ENCODE measurements at regions not wholly inside any gene's neighbourhood (a gene's known extent, or its start where the extent isn't known, plus 50 kb on each side); places are given as distances from the start of the nearest gene placed in this dataset.

- no peak overlapping the region for H3K4me3 ChIP-seq (ENCODE audit: low read depth, low read length)
- TF ChIP-seq, protein P1, sequence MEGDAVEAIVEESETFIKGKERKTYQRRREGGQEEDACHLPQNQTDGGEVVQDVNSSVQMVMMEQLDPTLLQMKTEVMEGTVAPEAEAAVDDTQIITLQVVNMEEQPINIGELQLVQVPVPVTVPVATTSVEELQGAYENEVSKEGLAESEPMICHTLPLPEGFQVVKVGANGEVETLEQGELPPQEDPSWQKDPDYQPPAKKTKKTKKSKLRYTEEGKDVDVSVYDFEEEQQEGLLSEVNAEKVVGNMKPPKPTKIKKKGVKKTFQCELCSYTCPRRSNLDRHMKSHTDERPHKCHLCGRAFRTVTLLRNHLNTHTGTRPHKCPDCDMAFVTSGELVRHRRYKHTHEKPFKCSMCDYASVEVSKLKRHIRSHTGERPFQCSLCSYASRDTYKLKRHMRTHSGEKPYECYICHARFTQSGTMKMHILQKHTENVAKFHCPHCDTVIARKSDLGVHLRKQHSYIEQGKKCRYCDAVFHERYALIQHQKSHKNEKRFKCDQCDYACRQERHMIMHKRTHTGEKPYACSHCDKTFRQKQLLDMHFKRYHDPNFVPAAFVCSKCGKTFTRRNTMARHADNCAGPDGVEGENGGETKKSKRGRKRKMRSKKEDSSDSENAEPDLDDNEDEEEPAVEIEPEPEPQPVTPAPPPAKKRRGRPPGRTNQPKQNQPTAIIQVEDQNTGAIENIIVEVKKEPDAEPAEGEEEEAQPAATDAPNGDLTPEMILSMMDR (conservative IDR thresholded peaks at IDR 0.05; ENCODE audit: low read depth, low read length), result no peak
- DNase-seq (ENCODE audit: low read depth), result peak; percentile 63
These were observed 183.7 kb downstream of the TMTC3 start for GRCh38 chr12:88325816-88326189.

DNA sequence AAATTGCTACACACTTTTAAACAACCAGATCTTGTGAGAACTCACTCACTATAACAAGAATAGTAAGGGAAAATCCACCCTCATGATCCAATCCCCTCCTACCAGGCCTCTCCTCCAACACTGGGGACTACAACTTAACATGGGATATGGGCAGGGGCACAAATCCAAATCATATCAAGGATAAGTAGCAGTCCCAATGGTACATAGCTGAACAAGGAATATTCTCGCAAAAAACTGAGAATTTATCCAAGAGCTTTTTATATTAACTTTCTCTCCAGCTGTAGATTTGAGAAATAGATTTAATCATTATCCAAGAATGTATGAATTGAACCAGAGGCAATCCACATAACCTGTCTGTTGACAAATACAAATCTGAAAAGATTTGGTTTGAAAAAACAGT, 185.2 kb downstream of the TMTC3 start:
- no peak overlapping the region for H3K4me3 ChIP-seq (ENCODE audit: low read depth, low read length)
- no peak for DNase-seq (ENCODE audit: low read depth)
- TF ChIP-seq, protein P1 (conservative IDR thresholded peaks at IDR 0.05; ENCODE audit: low read depth, low read length), result no peak

DNA sequence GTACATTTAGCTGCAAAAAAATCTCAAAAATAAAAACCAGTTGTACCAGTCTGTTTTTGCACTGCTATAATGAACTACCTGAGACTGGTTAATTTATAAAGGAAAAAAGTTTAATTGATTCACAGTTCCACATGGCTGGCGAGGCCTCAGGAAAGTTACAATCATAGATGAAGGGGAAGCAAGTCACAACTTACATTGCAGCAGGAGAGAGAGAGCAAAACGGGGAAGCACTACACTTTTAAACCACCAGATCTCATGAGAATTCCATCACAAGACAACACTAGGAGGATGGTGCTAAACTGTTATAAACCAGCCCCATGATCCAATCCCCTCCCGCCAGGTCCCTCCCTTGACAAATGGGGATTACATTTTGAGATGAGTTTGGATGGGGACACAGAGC, 186.0 kb downstream of the TMTC3 start:
- DNase-seq (ENCODE audit: low read depth), result no peak

GRCh38 chr12:88329833-88330232, 187.7 kb downstream of the TMTC3 start:
- no peak overlapping the region for H3K4me3 ChIP-seq (ENCODE audit: low read depth, low read length)
- no peak for DNase-seq (ENCODE audit: low read depth)
- TF ChIP-seq, protein P1 (conservative IDR thresholded peaks at IDR 0.05; ENCODE audit: low read depth, low read length), result no peak

More for the DNA sequence above, 186.0 kb downstream of the TMTC3 start:
- H3K4me3 ChIP-seq (ENCODE audit: low read depth, low read length), result no peak overlapping the region
- TF ChIP-seq, protein P1 (conservative IDR thresholded peaks at IDR 0.05; ENCODE audit: low read depth, low read length), result no peak

DNA sequence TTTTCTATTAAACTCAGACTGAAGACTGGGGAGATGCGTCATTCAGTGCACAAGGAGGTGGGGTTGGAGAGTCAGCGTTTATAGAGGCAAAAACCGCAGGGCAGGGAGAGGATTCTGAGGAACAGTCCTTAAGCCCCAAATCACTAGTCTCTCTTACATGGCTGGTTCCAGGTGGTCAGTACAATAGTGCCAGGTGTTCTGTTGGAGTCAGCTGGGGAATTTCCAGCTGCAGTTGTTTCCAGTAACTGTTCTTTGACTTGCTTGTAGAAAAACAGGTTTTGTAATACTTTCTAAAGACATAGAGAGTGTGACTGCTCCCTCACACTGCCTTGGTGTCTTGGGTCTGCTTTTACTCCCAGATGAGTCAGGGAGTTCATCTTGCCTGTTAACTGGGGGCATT, 192.2 kb downstream of the TMTC3 start:
- peak; percentile 68 for DNase-seq (ENCODE audit: low read depth)
- H3K4me3 ChIP-seq (ENCODE audit: low read depth, low read length), result no peak overlapping the region
- TF ChIP-seq, protein P1 (conservative IDR thresholded peaks at IDR 0.05; ENCODE audit: low read depth, low read length), result no peak

GRCh38 chr12:88336076-88336739, 194.1 kb downstream of the TMTC3 start:
- TF ChIP-seq, protein P1 (conservative IDR thresholded peaks at IDR 0.05; ENCODE audit: low read depth, low read length), result no peak
- DNase-seq (ENCODE audit: low read depth), result no peak
- no peak overlapping the region for H3K4me3 ChIP-seq (ENCODE audit: low read depth, low read length)

- no peak for DNase-seq (ENCODE audit: low read depth)
- no peak overlapping the region for H3K4me3 ChIP-seq (ENCODE audit: low read depth, low read length)
- TF ChIP-seq, protein P1 (conservative IDR thresholded peaks at IDR 0.05; ENCODE audit: low read depth, low read length), result no peak
These were observed 196.4 kb downstream of the TMTC3 start for GRCh38 chr12:88338486-88338885.
